ENCODE measurements at regions not wholly inside any gene's neighbourhood (a gene's known extent, or its start where the extent isn't known, plus 50 kb on each side); places are given as distances from the start of the nearest gene placed in this dataset.

GRCh38 chr21:43292866-43293142, 124.0 kb downstream of the CRYAA start:
- Histone ChIP-seq H4K8ac (ENCODE audit: extremely low read depth, insufficient read depth, low read length) (no peak overlapping the region), H3K18ac (ENCODE audit: extremely low read depth, low read length) (no peak overlapping the region), H3K79me2 (ENCODE audit: control insufficient read depth in 1 of 2, insufficient read depth in 2 of 2, low read length in 2 of 2) (no peaks in the 10 kb centered on the region), H3K9ac (replicated peaks in 1 of 4; ENCODE audit: extremely low read depth in 1 of 4, low read depth in 3 of 4, low read length in 3 of 4) (no peak overlapping the region), H3K79me1 (ENCODE audit: low read depth, low read length) (no peaks in the 10 kb centered on the region), H3K27ac (ENCODE audit: low read depth, low read length) (no peak overlapping the region), H3K14ac (ENCODE audit: insufficient read length) (no peak overlapping the region), H2BK12ac (ENCODE audit: low read depth, low read length) (no peak overlapping the region), H3K4ac (replicated peaks; ENCODE audit: insufficient read length, low read depth, low read length) (no peak overlapping the region), H3K23me2 (ENCODE audit: low read depth, low read length) (no peaks in the 10 kb centered on the region), H2AFZ (ENCODE audit: low read length) (no peak overlapping the region), H2BK5ac (ENCODE audit: low read depth, low read length) (no peak overlapping the region), H2BK120ac (replicated peaks; ENCODE audit: low read depth, low read length) (no peak overlapping the region), H2BK20ac (ENCODE audit: low read length) (no peak overlapping the region), H4K20me1 (replicated peaks in 1 of 2; ENCODE audit: control insufficient read depth in 1 of 2, insufficient read depth in 2 of 2, low read length in 2 of 2) (no peaks in the 10 kb centered on the region), H4K5ac (ENCODE audit: insufficient read length, low read depth, low read length) (no peak overlapping the region), H3K4me1 (replicated peaks in 1 of 4; ENCODE audit: control insufficient read depth in 3 of 4, insufficient read depth in 4 of 4, low read length in 3 of 4) (no peaks in the 10 kb centered on the region), H3K36me3 (ENCODE audit: control insufficient read depth in 2 of 4, insufficient read depth in 4 of 4, low read length in 3 of 4) (no peaks in the 10 kb centered on the region), H2AK5ac (ENCODE audit: low read depth, low read length) (no peak overlapping the region), H3K27me3 (replicated peaks in 1 of 4; ENCODE audit: control insufficient read depth in 3 of 4, extremely low read depth in 1 of 4, insufficient read depth in 3 of 4, low read length in 3 of 4) (no peaks in the 10 kb centered on the region), H3K4me3 (ENCODE audit: extremely low read depth in 1 of 4, insufficient read depth in 2 of 4, low read depth in 3 of 4, low read length in 4 of 4) (no peak overlapping the region), H2BK15ac (ENCODE audit: low read length) (no peak overlapping the region), H3K4me2 (ENCODE audit: insufficient read depth in 1 of 2, low read depth in 2 of 2, low read length in 2 of 2) (no peak overlapping the region), H3K23ac (ENCODE audit: insufficient read length) (no peak overlapping the region), H3K9me3 (ENCODE audit: insufficient read depth in 2 of 2, low read depth in 1 of 2, low read length in 1 of 2) (no peaks in the 10 kb centered on the region), H3K56ac (replicated peaks; ENCODE audit: insufficient read length, low read depth, low read length) (no peak overlapping the region), H4K91ac (replicated peaks; ENCODE audit: insufficient read length, low read length) (no peak overlapping the region)
- no peak for DNase-seq (ENCODE audit: low read depth in 1 of 2, low spot score in 2 of 2)
- POLR2A ChIA-PET (ENCODE audit: partially characterized antibody), result no interaction called here
- FAIRE-seq, result no peak
- CTCF ChIA-PET (ENCODE audit: partially characterized antibody), result interaction anchor here (1.1 to 1.6 kb wide), 3 partner anchors 11 to 97 kb away, joined by 3 to 4 read pairs (median 4); no protein-coding TSS in a partner anchor
- WGBS, 2 experiments (ENCODE audit: extremely low coverage in 1 of 2, insufficient coverage in 1 of 2, insufficient read length in 1 of 2, insufficient replicate concordance in 2 of 2, low coverage in 1 of 2, low lambda C conversion rate in 2 of 2, missing lambda C conversion rate in 1 of 2), result 83% methylated on average over 1 of the region's 2 CpGs; no CpG with 5 or more reads in 1 of the 2 experiments
- TF ChIP-seq FOSL1 (IDR thresholded peaks at IDR 0.05; ENCODE audit: insufficient read depth, low read depth, low read length), result no peak
- no peak for TF ChIP-seq SIRT6 (IDR thresholded peaks at IDR 0.05; ENCODE audit: low read length)
- no peak for TF ChIP-seq ZNF274 (IDR thresholded peaks at IDR 0.05; ENCODE audit: borderline replicate concordance, extremely low read depth, low read length)
- TF ChIP-seq CHD1 (IDR thresholded peaks at IDR 0.05; ENCODE audit: low read depth, low read length), result no peak
- TF ChIP-seq POLR2AphosphoS5 (IDR thresholded peaks at IDR 0.05; ENCODE audit: low read depth, low read length), result no peak
- TF ChIP-seq, protein P1, sequence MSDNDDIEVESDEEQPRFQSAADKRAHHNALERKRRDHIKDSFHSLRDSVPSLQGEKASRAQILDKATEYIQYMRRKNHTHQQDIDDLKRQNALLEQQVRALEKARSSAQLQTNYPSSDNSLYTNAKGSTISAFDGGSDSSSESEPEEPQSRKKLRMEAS (IDR thresholded peaks at IDR 0.05), result no peak

All from H1 (cell line).